ENCODE measurements at regions not wholly inside any gene's neighbourhood (a gene's known extent, or its start where the extent isn't known, plus 50 kb on each side); places are given as distances from the start of the nearest gene placed in this dataset.
A peak's percentile ranks its signal among the peaks of the same experiment; 100 is the strongest.

- Histone ChIP-seq H3K36me3 (replicated peaks; ENCODE audit: control insufficient read depth, insufficient read depth, low read length) (no peaks in the 10 kb centered on the region), H3K4me3 (ENCODE audit: insufficient read depth, low read depth, low read length) (no peak overlapping the region), H3K27me3 (ENCODE audit: control insufficient read depth, insufficient read depth, low read length) (no peaks in the 10 kb centered on the region)
- DNase-seq = no peak
Measured at GRCh38 chr10:121409466-121410104, 188.7 kb downstream of the FGFR2 start.

DNA sequence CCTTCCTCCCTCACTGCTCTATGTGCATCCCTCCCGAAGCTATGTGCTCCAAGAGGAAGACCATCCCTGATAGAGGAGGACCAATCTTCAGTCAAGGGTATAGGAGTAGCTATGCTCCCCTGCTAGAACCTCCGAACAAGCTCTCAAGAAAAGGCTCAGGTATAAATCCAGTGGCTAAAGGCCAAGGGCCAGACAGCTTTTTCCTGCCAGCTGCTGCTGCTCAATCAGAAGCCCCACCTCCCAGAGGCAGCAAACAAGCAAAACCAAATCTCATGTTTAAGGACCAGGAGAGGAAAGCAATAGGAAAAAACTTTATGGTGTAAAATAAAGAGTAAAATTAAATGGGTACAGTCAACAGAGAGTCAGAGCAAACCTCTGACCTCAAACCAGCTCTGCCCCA, 187.2 kb downstream of the FGFR2 start:
- Histone ChIP-seq H3K27me3 (ENCODE audit: control insufficient read depth, insufficient read depth, low read length) (no peaks in the 10 kb centered on the region), H3K4me3 (ENCODE audit: insufficient read depth, low read depth, low read length) (no peak overlapping the region), H3K36me3 (replicated peaks; ENCODE audit: control insufficient read depth, insufficient read depth, low read length) (no peaks in the 10 kb centered on the region)
- DNase-seq = no peak

GRCh38 chr10:121413951-121414350, 184.3 kb downstream of the FGFR2 start:
- H3K27me3 ChIP-seq (ENCODE audit: control insufficient read depth, insufficient read depth, low read length) = no peaks in the 10 kb centered on the region
- DNase-seq = no peak
- H3K36me3 ChIP-seq (replicated peaks; ENCODE audit: control insufficient read depth, insufficient read depth, low read length) = no peaks in the 10 kb centered on the region
- H3K4me3 ChIP-seq (ENCODE audit: insufficient read depth, low read depth, low read length) = no peak overlapping the region

DNA sequence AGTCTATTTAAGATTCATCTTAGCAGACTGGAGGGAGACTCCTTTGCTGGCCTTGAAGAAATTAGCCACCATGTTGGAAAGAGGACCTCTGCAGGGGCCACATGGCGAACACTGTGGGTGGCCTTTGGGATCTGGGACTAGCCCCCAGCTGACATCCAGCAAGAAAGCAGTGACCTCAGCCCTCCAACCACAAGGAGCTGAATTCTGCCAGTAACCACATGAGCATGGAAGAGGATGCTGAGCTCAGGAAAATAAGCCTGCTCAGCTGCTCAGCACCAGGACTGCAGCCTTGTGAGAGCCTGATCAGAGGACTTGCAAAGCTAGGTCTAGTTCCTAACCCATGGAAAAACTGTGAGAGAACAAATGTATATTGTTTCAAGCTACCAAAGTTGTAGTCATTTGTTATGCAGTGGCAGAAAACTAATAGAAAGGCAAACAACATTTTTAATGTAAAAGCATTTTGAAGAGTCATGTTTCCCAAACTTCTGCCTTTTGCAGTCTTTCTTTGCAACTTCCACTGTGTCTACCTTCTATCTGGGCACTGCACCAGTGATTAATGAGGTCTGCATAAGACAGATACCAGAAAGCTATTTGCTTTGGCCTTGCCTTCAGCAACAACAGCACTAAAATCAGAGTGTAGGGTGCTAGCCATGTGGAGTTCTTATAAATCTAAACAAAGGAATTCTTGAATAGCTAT, 183.7 kb downstream of the FGFR2 start:
- DNase-seq = no peak
- Histone ChIP-seq H3K36me3 (replicated peaks; ENCODE audit: control insufficient read depth, insufficient read depth, low read length) (no peaks in the 10 kb centered on the region), H3K27me3 (ENCODE audit: control insufficient read depth, insufficient read depth, low read length) (no peaks in the 10 kb centered on the region), H3K4me3 (ENCODE audit: insufficient read depth, low read depth, low read length) (no peak overlapping the region)

GRCh38 chr10:121415063-121415399, 183.2 kb downstream of the FGFR2 start:
- no peak overlapping the region for H3K4me3 ChIP-seq (ENCODE audit: insufficient read depth, low read depth, low read length)

GRCh38 chr10:121416071-121416470, 182.2 kb downstream of the FGFR2 start:
- no peak overlapping the region for H3K4me3 ChIP-seq (ENCODE audit: insufficient read depth, low read depth, low read length)
- no peak for DNase-seq
- no peaks in the 10 kb centered on the region for H3K36me3 ChIP-seq (replicated peaks; ENCODE audit: control insufficient read depth, insufficient read depth, low read length)
- H3K27me3 ChIP-seq (ENCODE audit: control insufficient read depth, insufficient read depth, low read length) = no peaks in the 10 kb centered on the region

More at GRCh38 chr10:121415063-121415399, 183.2 kb downstream of the FGFR2 start:
- no peak for DNase-seq
- Histone ChIP-seq H3K36me3 (replicated peaks; ENCODE audit: control insufficient read depth, insufficient read depth, low read length) (no peaks in the 10 kb centered on the region), H3K27me3 (ENCODE audit: control insufficient read depth, insufficient read depth, low read length) (no peaks in the 10 kb centered on the region)

- Histone ChIP-seq H3K27me3 (ENCODE audit: control insufficient read depth, insufficient read depth, low read length) (no peaks in the 10 kb centered on the region), H3K4me3 (ENCODE audit: insufficient read depth, low read depth, low read length) (no peak overlapping the region), H3K36me3 (replicated peaks; ENCODE audit: control insufficient read depth, insufficient read depth, low read length) (no peaks in the 10 kb centered on the region)
- DNase-seq = no peak
Measured at GRCh38 chr10:121417298-121417697, 180.9 kb downstream of the FGFR2 start.

DNA sequence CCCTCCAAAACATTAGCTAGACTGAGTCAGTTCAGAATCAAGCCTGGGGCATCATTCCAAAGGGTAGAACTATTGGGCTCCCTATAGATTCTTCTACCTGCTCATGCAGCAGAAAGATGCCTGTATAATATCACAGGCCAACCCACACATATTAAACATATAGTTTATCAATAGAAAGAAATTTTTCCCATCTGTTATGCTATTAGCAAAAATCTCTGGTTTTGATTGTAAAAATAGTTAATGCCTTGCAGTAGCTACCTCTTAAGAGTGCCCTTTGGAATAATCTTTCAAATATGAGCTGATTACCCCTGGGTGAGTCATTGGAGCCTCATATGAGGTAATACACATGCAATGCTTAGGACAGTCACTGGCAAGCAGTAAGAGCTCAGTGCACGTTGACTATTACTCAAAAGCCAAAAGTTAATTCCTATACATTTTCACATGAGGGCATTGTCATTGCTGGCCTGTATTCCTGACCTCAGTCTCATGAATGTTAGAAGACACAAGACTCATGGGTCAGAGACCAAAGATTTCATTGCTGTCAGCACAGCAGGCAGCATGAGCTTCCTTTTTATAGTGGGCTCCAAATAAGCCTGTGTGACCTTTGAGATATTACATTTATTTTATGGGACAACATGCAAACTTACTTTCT, 180.0 kb downstream of the FGFR2 start:
- H3K36me3 ChIP-seq (replicated peaks; ENCODE audit: control insufficient read depth, insufficient read depth, low read length) = no peaks in the 10 kb centered on the region
- H3K27me3 ChIP-seq (ENCODE audit: control insufficient read depth, insufficient read depth, low read length) = no peaks in the 10 kb centered on the region
- no peak for DNase-seq
- no peak overlapping the region for H3K4me3 ChIP-seq (ENCODE audit: insufficient read depth, low read depth, low read length)

DNA sequence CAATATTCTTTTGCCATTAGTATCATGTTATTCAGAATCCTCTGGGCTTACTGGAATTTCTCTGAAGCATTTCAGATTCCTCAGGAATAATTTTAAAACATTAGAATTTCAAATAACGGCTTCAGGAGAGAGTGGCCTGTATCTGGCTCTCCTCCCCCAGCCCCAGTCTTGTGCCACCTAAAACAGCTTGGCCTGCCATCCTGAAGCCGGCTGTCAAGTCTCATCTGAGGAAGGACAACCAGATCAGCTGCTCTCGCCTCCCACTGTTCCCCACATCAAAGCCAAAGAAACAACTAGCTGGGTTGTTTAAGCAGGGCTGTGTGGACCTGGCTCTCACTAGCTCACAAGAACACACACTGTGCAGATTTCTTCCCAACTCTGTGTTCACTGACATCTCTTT, 178.2 kb downstream of the FGFR2 start:
- no peaks in the 10 kb centered on the region; the same call in 1 of the 2 replicates for H3K36me3 ChIP-seq (replicated peaks; ENCODE audit: control insufficient read depth, insufficient read depth, low read length)
- no peak for DNase-seq
- H3K27me3 ChIP-seq (ENCODE audit: control insufficient read depth, insufficient read depth, low read length) = no peaks in the 10 kb centered on the region
- no peak overlapping the region for H3K4me3 ChIP-seq (ENCODE audit: insufficient read depth, low read depth, low read length)

GRCh38 chr10:121422096-121422495, 176.1 kb downstream of the FGFR2 start:
- no peaks in the 10 kb centered on the region for H3K27me3 ChIP-seq (ENCODE audit: control insufficient read depth, insufficient read depth, low read length)
- DNase-seq = no peak
- no peaks in the 10 kb centered on the region; the same call in 1 of the 2 replicates for H3K36me3 ChIP-seq (replicated peaks; ENCODE audit: control insufficient read depth, insufficient read depth, low read length)
- no peak overlapping the region for H3K4me3 ChIP-seq (ENCODE audit: insufficient read depth, low read depth, low read length)

DNA sequence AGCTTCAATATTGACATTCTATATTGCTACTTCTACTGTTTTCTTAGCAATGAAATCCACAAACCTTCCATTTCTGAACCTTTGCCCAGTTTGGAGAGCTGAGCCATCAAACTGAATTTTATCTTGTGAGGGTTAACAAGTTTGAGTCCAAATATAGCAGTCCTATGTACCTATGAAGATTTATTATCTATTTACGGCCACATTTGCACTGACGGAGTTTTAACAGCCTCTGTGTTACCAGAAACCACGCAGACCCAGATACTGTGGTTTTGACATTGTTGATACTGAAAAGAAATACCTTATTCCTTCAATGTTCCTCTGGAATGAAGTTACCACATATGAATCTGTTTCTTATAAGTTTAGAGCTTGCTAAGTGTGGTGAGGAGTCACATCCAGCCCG, 172.6 kb downstream of the FGFR2 start:
- no peaks in the 10 kb centered on the region for H3K27me3 ChIP-seq (ENCODE audit: control insufficient read depth, insufficient read depth, low read length)
- no peak overlapping the region for H3K4me3 ChIP-seq (ENCODE audit: insufficient read depth, low read depth, low read length)
- DNase-seq = no peak
- no peaks in the 10 kb centered on the region; the same call in 1 of the 2 replicates for H3K36me3 ChIP-seq (replicated peaks; ENCODE audit: control insufficient read depth, insufficient read depth, low read length)

DNA sequence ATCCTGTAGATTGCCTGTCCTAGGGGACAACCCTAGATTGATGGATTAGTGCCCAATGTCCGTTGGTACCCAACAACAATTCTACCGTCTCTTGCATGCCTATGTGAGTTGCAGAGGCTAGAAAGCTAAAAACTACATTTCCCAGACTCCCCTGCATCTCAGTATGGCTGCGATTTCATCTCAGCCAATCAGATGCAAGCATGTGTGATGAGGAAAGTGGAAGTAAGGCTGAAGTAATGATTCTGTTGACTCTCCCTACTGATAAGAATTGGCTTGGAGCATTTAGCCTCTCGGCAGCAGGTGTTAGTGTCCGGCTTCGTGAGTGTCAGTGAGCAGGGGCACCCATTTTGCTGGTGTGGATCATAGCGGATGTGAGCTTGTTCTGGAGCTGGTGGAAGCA, 171.9 kb downstream of the FGFR2 start:
- no peaks in the 10 kb centered on the region for H3K27me3 ChIP-seq (ENCODE audit: control insufficient read depth, insufficient read depth, low read length)
- H3K4me3 ChIP-seq (ENCODE audit: insufficient read depth, low read depth, low read length) = no peak overlapping the region
- H3K36me3 ChIP-seq (replicated peaks; ENCODE audit: control insufficient read depth, insufficient read depth, low read length) = no peaks in the 10 kb centered on the region; the same call in 1 of the 2 replicates
- DNase-seq = peak; percentile 44
